GM12878 (cell line): ENCODE measurements at regions not wholly inside any gene's neighbourhood (a gene's known extent, or its start where the extent isn't known, plus 50 kb on each side); places are given as distances from the start of the nearest gene placed in this dataset.

Experiments used
- ATAC-seq: fragments of 200-7000 bp; cut with Tn5 transposase; 3 replicates; pipeline ENCODE4 v1.9.1; 2020; ENCODE audit warnings: mild to moderate bottlenecking, moderate library complexity
- BruUV-seq: library from RNA; stranded (reverse); fragments of 400-500 nt; replicated peaks from 2 replicates; lab custom pipeline; 2021; lab: Mats Ljungman, UMichigan
- CTCF ChIA-PET: fragments of 300-600 bp; sonication (Branson Sonifier 250); formaldehyde crosslinking; extraction: SDS; loops from one replicate; lab custom pipeline; 2021; ENCODE audit warnings: inconsistent platforms; lab: Yijun Ruan, JAX
- POLR2A ChIA-PET: fragments of 350-600 bp; formaldehyde crosslinking; extraction: SDS; loops from one replicate; lab custom pipeline; 2021; ENCODE audit warnings: inconsistent platforms; lab: Charles Lee
- RAD21 ChIA-PET: fragments of 300-600 bp; sonication (Branson Sonifier 250); formaldehyde crosslinking; loops from one replicate; lab custom pipeline; 2023; ENCODE audit warnings: antibody characterized with exemption; ENCODE audit not compliant: unreplicated experiment; lab: Charles Lee
- SMC1A ChIA-PET: fragments of 300-600 bp; sonication (Branson Sonifier 250); formaldehyde crosslinking; loops from one replicate; lab custom pipeline; 2023; ENCODE audit not compliant: unreplicated experiment, uncharacterized antibody; lab: Charles Lee
- DNase-seq: peaks from one replicate; pipeline ENCODE4 v3.0.0-alpha.2; 2011; ENCODE audit warnings: low read depth, low spot score
- FAIRE-seq: peaks from 3 replicates; lab custom pipeline; 2011; peaks lifted over from hg19 to GRCh38; lab: Jason Lieb, UNC
- H2AFZ ChIP-seq: 2 replicates; pipeline ENCODE4 v1.6.0; 2011; ENCODE audit warnings: low read depth, low read length, control low read depth; ENCODE audit not compliant: control insufficient read depth
- H3K27ac ChIP-seq: 2 replicates; pipeline ENCODE4 v1.5.1; 2011; ENCODE audit warnings: control low read depth; ENCODE audit not compliant: control insufficient read depth, insufficient read depth
- H3K27me3 ChIP-seq, 2 experiments: replicated peaks in 1 of 2; 2 replicates each; pipeline versions ENCODE4 v1.6.0 to v1.6.1; 2011; ENCODE audit warnings: low read length in 1 of 2; ENCODE audit not compliant: control insufficient read depth in 2 of 2, insufficient read depth in 2 of 2
- H3K36me3 ChIP-seq, 2 experiments: 2 replicates each; pipeline ENCODE4 v1.5.1; 2011; ENCODE audit warnings: low read length in 1 of 2; ENCODE audit not compliant: control insufficient read depth in 2 of 2, insufficient read depth in 2 of 2
- H3K4me1 ChIP-seq: 2 replicates; pipeline ENCODE4 v1.6.1; 2011; ENCODE audit warnings: mild to moderate bottlenecking, low read length, moderate library complexity, mixed read lengths; ENCODE audit not compliant: control insufficient read depth, insufficient read depth
- H3K4me2 ChIP-seq: 2 replicates; pipeline ENCODE4 v1.6.0; 2011; ENCODE audit warnings: control low read depth; ENCODE audit not compliant: control insufficient read depth, insufficient read depth
- H3K4me3 ChIP-seq: fragments of 200-600 bp; sonication (generic); 2 replicates; pipeline ENCODE4 v1.5.1; 2016
- H3K79me2 ChIP-seq: 2 replicates; pipeline ENCODE4 v1.6.0; 2011; ENCODE audit warnings: low read length; ENCODE audit not compliant: control insufficient read depth, insufficient read depth
- H3K9ac ChIP-seq: 2 replicates; pipeline ENCODE4 v1.8.0; 2011; ENCODE audit warnings: low read length, control low read depth, mixed read lengths; ENCODE audit not compliant: control insufficient read depth, insufficient read depth
- H3K9me3 ChIP-seq: replicated peaks from 3 replicates; pipeline ENCODE4 v1.5.1; 2011; ENCODE audit warnings: mild to moderate bottlenecking, low read length; ENCODE audit not compliant: control insufficient read depth, insufficient read depth
- H4K20me1 ChIP-seq: 2 replicates; pipeline ENCODE4 v1.6.0; 2011; ENCODE audit not compliant: control insufficient read depth, insufficient read depth
- ATF2 ChIP-seq: IDR thresholded peaks from 2 replicates; pipeline ENCODE4 v1.6.1; 2012; ENCODE audit warnings: low read length, inconsistent platforms
- CBFB ChIP-seq: IDR thresholded peaks from 2 replicates; pipeline ENCODE4 v1.6.1; 2016; ENCODE audit warnings: antibody characterized with exemption, low read depth
- GABPA ChIP-seq: IDR thresholded peaks from 2 replicates; pipeline ENCODE4 v1.6.1; 2014; ENCODE audit warnings: antibody characterized with exemption, low read depth, mild to moderate bottlenecking, inconsistent platforms
- MEF2B ChIP-seq: fragments of 450-650 bp; IDR thresholded peaks from 2 replicates; pipeline ENCODE4 v1.6.1; 2018; ENCODE audit warnings: mild to moderate bottlenecking, moderate library complexity; ENCODE audit not compliant: partially characterized antibody, poor library complexity, severe bottlenecking
- STAT3 ChIP-seq: IDR thresholded peaks from 2 replicates; pipeline ENCODE4 v1.6.1; 2011; ENCODE audit warnings: low read depth, low read length, improper control_type of control experiment
- ZZZ3 ChIP-seq: IDR thresholded peaks from 2 replicates; pipeline ENCODE4 v1.6.1; 2011; ENCODE audit warnings: low read depth; ENCODE audit not compliant: control insufficient read depth, insufficient read length
- WGBS: methylation state at CpG from one replicate; pipeline ENCODE4 v1.1.6; 2016; ENCODE audit warnings: low lambda C conversion rate; ENCODE audit not compliant: insufficient replicate concordance, insufficient coverage; ENCODE audit errors: missing lambda C conversion rate; 5-methylcytosine and 5-hydroxymethylcytosine counted together
- in situ Hi-C: fragments of 300-500 bp; cut with MboI; formaldehyde crosslinking; loops from 9 replicates; pipeline ENCODE4 v1.14.3; 2018; ENCODE audit warnings: mixed read lengths
- intact Hi-C: fragments of 100-400 bp; cut with micrococcal nuclease; formaldehyde crosslinking; loops from one replicate; pipeline ENCODE4 v1.14.2; 2022; ENCODE audit not compliant: unreplicated experiment
- TF ChIP-seq, protein P1 (sequence below): fragments of 150-350 bp; IDR thresholded peaks from 2 replicates; pipeline ENCODE4 v1.6.1; 2016; ENCODE audit warnings: low read depth, low read length

DNA sequence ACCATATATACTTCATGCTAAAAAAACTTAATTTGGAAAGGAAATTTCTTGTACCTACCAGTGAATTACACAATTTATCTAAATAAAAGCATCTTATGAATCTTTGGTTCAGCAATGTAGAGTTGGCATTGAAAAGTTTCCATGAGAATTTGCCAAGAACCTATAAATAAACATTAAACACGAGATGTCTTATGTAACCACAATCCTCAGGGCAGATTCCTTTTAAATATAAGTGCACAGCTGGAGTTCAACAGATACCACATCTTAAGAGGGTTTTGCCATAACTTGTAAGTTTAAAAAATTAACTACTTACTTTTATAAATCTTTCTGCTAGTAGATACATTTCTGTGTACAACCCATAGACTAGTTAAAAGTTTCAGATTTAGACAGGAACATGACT, 499.3 kb upstream of the ARRDC4 start:
- no peaks in the 10 kb centered on the region for H3K36me3 ChIP-seq
- no peak for FAIRE-seq
- SMC1A ChIA-PET = no interaction called here

More for the DNA sequence above, 499.3 kb upstream of the ARRDC4 start:
- Histone ChIP-seq H2AFZ (no peak overlapping the region), H3K4me1 (no peaks in the 10 kb centered on the region), H3K4me3 (no peak overlapping the region), H3K9ac (no peak overlapping the region), H3K27ac (no peak overlapping the region), H3K27me3 (no peaks in the 10 kb centered on the region), H3K79me2 (no peaks in the 10 kb centered on the region), H3K4me2 (no peak overlapping the region), H3K9me3 (no peaks in the 10 kb centered on the region), H4K20me1 (no peaks in the 10 kb centered on the region)
- BruUV-seq = no TSS peak
- 0% methylated on average over 1 of the region's 1 CpG for WGBS
- in situ Hi-C loops (no loop called here), intact Hi-C loops (no loop called here)
- TF ChIP-seq ZZZ3 (no peak), STAT3 (no peak), MEF2B (no peak), CBFB (no peak), GABPA (no peak), ATF2 (no peak)
- TF ChIP-seq, protein P1, sequence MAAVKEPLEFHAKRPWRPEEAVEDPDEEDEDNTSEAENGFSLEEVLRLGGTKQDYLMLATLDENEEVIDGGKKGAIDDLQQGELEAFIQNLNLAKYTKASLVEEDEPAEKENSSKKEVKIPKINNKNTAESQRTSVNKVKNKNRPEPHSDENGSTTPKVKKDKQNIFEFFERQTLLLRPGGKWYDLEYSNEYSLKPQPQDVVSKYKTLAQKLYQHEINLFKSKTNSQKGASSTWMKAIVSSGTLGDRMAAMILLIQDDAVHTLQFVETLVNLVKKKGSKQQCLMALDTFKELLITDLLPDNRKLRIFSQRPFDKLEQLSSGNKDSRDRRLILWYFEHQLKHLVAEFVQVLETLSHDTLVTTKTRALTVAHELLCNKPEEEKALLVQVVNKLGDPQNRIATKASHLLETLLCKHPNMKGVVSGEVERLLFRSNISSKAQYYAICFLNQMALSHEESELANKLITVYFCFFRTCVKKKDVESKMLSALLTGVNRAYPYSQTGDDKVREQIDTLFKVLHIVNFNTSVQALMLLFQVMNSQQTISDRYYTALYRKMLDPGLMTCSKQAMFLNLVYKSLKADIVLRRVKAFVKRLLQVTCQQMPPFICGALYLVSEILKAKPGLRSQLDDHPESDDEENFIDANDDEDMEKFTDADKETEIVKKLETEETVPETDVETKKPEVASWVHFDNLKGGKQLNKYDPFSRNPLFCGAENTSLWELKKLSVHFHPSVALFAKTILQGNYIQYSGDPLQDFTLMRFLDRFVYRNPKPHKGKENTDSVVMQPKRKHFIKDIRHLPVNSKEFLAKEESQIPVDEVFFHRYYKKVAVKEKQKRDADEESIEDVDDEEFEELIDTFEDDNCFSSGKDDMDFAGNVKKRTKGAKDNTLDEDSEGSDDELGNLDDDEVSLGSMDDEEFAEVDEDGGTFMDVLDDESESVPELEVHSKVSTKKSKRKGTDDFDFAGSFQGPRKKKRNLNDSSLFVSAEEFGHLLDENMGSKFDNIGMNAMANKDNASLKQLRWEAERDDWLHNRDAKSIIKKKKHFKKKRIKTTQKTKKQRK = no peak
- no peak for DNase-seq
- no peak for ATAC-seq
- POLR2A ChIA-PET = no interaction called here
- CTCF ChIA-PET = no interaction called here
- RAD21 ChIA-PET = no interaction called here
